ENCODE measurements at regions not wholly inside any gene's neighbourhood (a gene's known extent, or its start where the extent isn't known, plus 50 kb on each side); places are given as distances from the start of the nearest gene placed in this dataset.
A peak's percentile ranks its signal among the peaks of the same experiment; 100 is the strongest.

DNA sequence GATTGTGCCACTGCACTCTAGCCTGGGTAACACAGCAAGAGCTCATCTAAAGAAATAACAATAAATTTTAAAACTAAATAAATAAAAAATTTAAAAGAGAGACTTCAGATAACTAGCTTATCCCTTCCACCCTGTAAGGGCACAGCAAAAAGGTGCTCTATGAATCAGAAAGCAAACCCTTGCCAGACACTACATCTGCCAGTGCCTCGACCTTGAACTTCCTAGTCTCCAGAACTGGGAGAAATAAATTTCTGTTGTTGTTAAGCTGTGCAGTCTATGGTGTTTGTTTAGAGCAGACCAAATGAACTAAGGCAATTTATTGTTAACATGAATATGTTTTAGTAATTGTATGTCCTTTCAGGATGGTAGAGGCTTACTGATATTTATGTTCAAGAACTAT, 174.9 kb upstream of the TRIM24 start:
- no peaks in the 10 kb centered on the region for H3K36me3 Mint-ChIP-seq
- H3K9me3 Mint-ChIP-seq: peaks cover 0 to 13% (median 7%) of the 10 kb centered on the region in 9 donors
- no peak for ATAC-seq
- POLR2A ChIA-PET: no interaction called here
- no peak for DNase-seq
- no peaks in the 10 kb centered on the region for H3K4me1 Mint-ChIP-seq
- H3K27ac Mint-ChIP-seq: no peak overlapping the region
- no peak overlapping the region for H3K4me3 Mint-ChIP-seq
- H3K27me3 Mint-ChIP-seq: peaks cover 0 to 7% (median 5%) of the 10 kb centered on the region in 5 donors

GRCh38 chr7:138286846-138287245, 173.2 kb upstream of the TRIM24 start:
- POLR2A ChIA-PET: interaction anchor here (0.6 kb wide), 1 partner anchor 17 kb away, joined by 3 read pairs; no protein-coding TSS in a partner anchor
- peaks cover 0 to 18% (median 10%) of the 10 kb centered on the region in 9 donors for H3K9me3 Mint-ChIP-seq
- ATAC-seq (no peak), DNase-seq (no peak)
- H3K27ac Mint-ChIP-seq: no peak overlapping the region
- no peak overlapping the region for H3K4me3 Mint-ChIP-seq
- H3K27me3 Mint-ChIP-seq: peaks cover 0 to 6% (median 5%) of the 10 kb centered on the region in 5 donors
- H3K4me1 Mint-ChIP-seq: no peaks in the 10 kb centered on the region
- no peaks in the 10 kb centered on the region for H3K36me3 Mint-ChIP-seq

DNA sequence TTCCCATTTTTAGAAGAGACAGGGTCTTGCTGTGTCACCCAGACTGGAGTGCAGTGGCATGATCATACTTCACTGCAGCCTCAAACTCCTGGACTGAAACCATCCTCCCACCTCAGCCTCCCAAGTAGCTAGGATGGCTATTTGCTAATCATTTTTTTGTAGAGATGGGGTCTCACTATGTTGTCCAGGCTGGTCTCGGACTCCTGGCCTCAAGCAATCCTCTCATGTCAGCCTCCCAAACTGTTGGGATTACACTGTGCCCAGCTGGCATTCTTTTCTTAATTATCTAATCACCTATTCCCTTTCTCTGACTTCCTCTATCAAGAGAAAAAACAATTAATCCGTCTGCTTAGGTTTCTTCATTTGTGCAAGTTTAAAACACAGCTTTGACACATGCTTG, 172.5 kb upstream of the TRIM24 start:
- no peak for ATAC-seq
- DNase-seq: no peak
- H3K9me3 Mint-ChIP-seq: peaks cover 0 to 18% (median 10%) of the 10 kb centered on the region in 9 donors
- H3K27ac Mint-ChIP-seq: no peak overlapping the region
- no peaks in the 10 kb centered on the region for H3K36me3 Mint-ChIP-seq
- no peaks in the 10 kb centered on the region for H3K4me1 Mint-ChIP-seq
- H3K4me3 Mint-ChIP-seq: no peak overlapping the region
- H3K27me3 Mint-ChIP-seq: peaks cover 0 to 6% (median 0%) of the 10 kb centered on the region in 5 donors
- POLR2A ChIA-PET: interaction anchor here (0.6 kb wide), 1 partner anchor 16 kb away, joined by 3 read pairs; no protein-coding TSS in a partner anchor

DNA sequence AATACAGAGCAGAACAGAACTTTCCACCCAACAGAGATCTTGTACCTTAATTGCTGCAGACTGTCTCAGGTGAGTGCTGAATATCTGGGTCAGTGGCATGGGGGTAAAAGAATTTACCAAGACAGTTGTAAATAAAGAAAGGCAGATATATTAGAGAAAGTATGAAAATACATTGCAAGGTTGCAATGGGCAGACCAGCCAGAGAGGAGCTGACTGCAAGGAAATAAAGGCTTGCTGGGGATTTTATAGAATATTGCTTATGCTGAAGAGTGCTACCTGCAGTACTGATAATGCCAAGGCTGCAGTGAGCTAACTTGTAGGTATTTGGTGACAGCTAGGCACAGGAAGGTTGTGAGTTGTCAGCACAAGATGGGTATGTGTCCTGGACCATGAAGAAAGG, 171.0 kb upstream of the TRIM24 start:
- H3K4me3 Mint-ChIP-seq: no peak overlapping the region
- H3K4me1 Mint-ChIP-seq: no peaks in the 10 kb centered on the region
- no peak for ATAC-seq
- no peak for DNase-seq
- no peak overlapping the region for H3K27ac Mint-ChIP-seq
- H3K27me3 Mint-ChIP-seq: peaks cover 0 to 6% (median 0%) of the 10 kb centered on the region in 5 donors
- peaks cover 0 to 18% (median 10%) of the 10 kb centered on the region in 9 donors for H3K9me3 Mint-ChIP-seq
- POLR2A ChIA-PET: no interaction called here
- H3K36me3 Mint-ChIP-seq: no peaks in the 10 kb centered on the region

DNA sequence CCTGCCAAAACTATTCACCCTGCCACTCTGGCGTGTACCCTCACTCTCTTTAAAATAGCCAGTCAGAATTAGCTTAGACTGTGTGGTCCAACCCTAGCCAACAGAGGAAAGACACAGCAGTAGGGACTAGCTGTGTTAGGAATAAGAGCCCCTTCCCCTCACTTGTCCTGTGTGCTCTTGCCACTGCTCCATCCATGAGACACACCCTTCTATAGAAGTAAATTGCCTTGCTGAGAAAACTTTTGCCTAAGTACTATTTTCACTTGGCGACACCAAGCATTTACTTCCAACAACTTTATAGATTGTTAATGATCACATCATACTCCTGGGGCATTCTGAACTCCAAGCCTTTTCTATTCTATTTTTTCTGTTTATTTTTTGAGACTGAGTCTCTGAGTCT, 170.2 kb upstream of the TRIM24 start:
- no peak for ATAC-seq
- no peak for DNase-seq
- H3K36me3 Mint-ChIP-seq: no peaks in the 10 kb centered on the region

GRCh38 chr7:138292951-138293350, 167.1 kb upstream of the TRIM24 start:
- ATAC-seq: no peak
- Mint-ChIP-seq H3K4me1 (peaks cover 0 to 9% (median 3%) of the 10 kb centered on the region in 4 donors), H3K27me3 (peaks cover 0 to 6% (median 0%) of the 10 kb centered on the region in 5 donors), H3K4me3 (no peak overlapping the region), H3K27ac (no peak overlapping the region), H3K36me3 (no peaks in the 10 kb centered on the region), H3K9me3 (peaks cover 0 to 18% (median 10%) of the 10 kb centered on the region in 9 donors)
- POLR2A ChIA-PET: no interaction called here
- DNase-seq: no peak

More for the DNA sequence above, 170.2 kb upstream of the TRIM24 start:
- H3K4me3 Mint-ChIP-seq: no peak overlapping the region
- peaks cover 0 to 18% (median 10%) of the 10 kb centered on the region in 9 donors for H3K9me3 Mint-ChIP-seq
- POLR2A ChIA-PET: no interaction called here
- H3K4me1 Mint-ChIP-seq: peaks cover 0 to 3% (median 0%) of the 10 kb centered on the region in 4 donors
- H3K27me3 Mint-ChIP-seq: peaks cover 0 to 6% (median 0%) of the 10 kb centered on the region in 5 donors
- no peak overlapping the region for H3K27ac Mint-ChIP-seq

- peaks cover 0 to 9% (median 3%) of the 10 kb centered on the region in 4 donors for H3K4me1 Mint-ChIP-seq
- H3K27me3 Mint-ChIP-seq: no peaks in the 10 kb centered on the region
Observed at GRCh38 chr7:138295049-138295637, 164.9 kb upstream of the TRIM24 start.

DNA sequence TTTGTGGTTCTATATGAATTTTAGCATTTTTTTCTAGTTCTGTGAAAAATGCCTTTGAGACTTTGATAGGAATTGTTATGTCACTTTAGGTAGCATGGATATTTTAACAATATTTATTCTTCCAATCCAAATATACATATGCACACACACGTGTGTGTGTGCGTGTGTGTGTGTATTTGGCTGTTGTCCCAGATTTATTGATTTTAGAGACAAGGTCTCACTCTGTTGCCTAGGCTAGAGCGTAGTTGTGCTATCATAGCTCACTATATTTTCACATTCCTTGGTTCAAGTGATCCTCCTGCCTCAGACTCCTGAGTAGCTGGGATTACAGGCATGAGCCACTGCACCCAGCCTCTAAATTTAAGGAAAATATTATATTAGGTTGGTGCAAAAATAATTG, 162.5 kb upstream of the TRIM24 start:
- no peak for ATAC-seq
- Mint-ChIP-seq H3K4me1 (peaks cover 0 to 9% (median 3%) of the 10 kb centered on the region in 4 donors), H3K27ac (no peak overlapping the region), H3K4me3 (no peak overlapping the region), H3K36me3 (no peaks in the 10 kb centered on the region), H3K9me3 (no peaks in the 10 kb centered on the region), H3K27me3 (no peaks in the 10 kb centered on the region)
- DNase-seq: no peak
- POLR2A ChIA-PET: no interaction called here

More at GRCh38 chr7:138295049-138295637, 164.9 kb upstream of the TRIM24 start:
- Mint-ChIP-seq H3K27ac (no peak overlapping the region), H3K9me3 (peaks cover 0 to 12% (median 2%) of the 10 kb centered on the region in 9 donors), H3K36me3 (no peaks in the 10 kb centered on the region), H3K4me3 (peak overlapping the region in 1 of 10 donors; percentile 26)
- DNase-seq: no peak
- POLR2A ChIA-PET: no interaction called here
- no peak for ATAC-seq

GRCh38 chr7:138299066-138299465, 161.0 kb upstream of the TRIM24 start:
- Mint-ChIP-seq H3K27me3 (no peaks in the 10 kb centered on the region), H3K4me1 (peaks cover 0 to 9% (median 3%) of the 10 kb centered on the region in 4 donors), H3K4me3 (no peak overlapping the region), H3K36me3 (no peaks in the 10 kb centered on the region), H3K9me3 (no peaks in the 10 kb centered on the region), H3K27ac (no peak overlapping the region)
- POLR2A ChIA-PET: no interaction called here
- ATAC-seq: no peak
- no peak for DNase-seq

GRCh38 chr7:138303230-138304070, 156.6 kb upstream of the TRIM24 start:
- Mint-ChIP-seq H3K4me1 (no peaks in the 10 kb centered on the region), H3K27ac (no peak overlapping the region), H3K9me3 (no peaks in the 10 kb centered on the region), H3K4me3 (no peak overlapping the region), H3K27me3 (no peaks in the 10 kb centered on the region), H3K36me3 (no peaks in the 10 kb centered on the region)
- DNase-seq (no peak), ATAC-seq (no peak)
- POLR2A ChIA-PET: interaction anchor here (0.7 kb wide), 1 partner anchor 16 kb away, joined by 3 read pairs; no protein-coding TSS in a partner anchor

GRCh38 chr7:138304071-138304320, 156.1 kb upstream of the TRIM24 start:
- no peak for ATAC-seq
- H3K4me1 Mint-ChIP-seq: no peaks in the 10 kb centered on the region
- no peaks in the 10 kb centered on the region for H3K36me3 Mint-ChIP-seq
- DNase-seq: no peak
- no peaks in the 10 kb centered on the region for H3K9me3 Mint-ChIP-seq
- H3K4me3 Mint-ChIP-seq: no peak overlapping the region
- H3K27me3 Mint-ChIP-seq: no peaks in the 10 kb centered on the region
- POLR2A ChIA-PET: interaction anchor here (0.7 kb wide), 1 partner anchor 17 kb away, joined by 3 read pairs; no protein-coding TSS in a partner anchor
- no peak overlapping the region for H3K27ac Mint-ChIP-seq

DNA sequence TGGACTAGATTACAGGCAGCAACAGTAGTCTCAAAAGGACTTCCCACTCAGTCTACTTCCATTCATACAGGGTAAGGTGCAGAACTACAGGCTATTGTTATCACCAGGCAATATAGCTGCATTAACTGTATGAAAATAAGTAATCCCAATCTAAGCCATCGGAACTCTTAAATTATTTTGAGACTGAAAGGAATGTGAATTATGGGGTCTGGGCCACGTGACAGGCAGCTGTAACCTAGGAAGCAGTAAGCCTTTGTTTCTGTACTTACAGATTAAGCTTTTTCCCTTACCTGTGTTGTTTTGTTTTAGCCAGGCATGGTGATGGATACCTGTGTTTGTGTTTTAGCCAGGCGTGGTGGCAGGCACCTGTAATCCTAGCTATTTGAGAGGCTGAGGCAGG, 152.4 kb upstream of the TRIM24 start:
- Mint-ChIP-seq H3K36me3 (no peaks in the 10 kb centered on the region), H3K4me1 (peaks cover 0 to 2% (median 0%) of the 10 kb centered on the region in 4 donors), H3K27ac (no peak overlapping the region), H3K9me3 (no peaks in the 10 kb centered on the region), H3K4me3 (no peak overlapping the region), H3K27me3 (no peaks in the 10 kb centered on the region)
- no peak for DNase-seq
- no peak for ATAC-seq
- POLR2A ChIA-PET: no interaction called here

DNA sequence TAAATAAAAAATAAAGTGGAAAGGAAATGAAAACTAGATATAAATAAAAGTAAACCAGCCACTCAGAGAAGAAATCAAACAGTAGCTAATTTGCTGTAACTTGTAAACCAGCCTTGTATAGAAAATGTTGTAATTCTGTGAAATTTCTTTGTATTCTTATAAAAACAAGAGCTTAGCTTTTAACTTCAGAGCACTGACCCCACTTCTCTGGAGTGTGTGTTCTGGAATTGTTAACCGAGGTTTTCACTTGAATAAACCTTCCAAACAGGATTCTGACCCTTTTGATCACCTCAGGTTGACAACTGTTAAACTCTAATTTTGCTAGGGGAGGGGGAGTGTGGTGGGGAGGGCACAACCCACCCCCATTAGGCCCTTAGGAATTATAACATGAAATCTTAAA, 151.9 kb upstream of the TRIM24 start:
- H3K4me1 Mint-ChIP-seq: peaks cover 0 to 2% (median 0%) of the 10 kb centered on the region in 4 donors

More for the DNA sequence above, 151.9 kb upstream of the TRIM24 start:
- Mint-ChIP-seq H3K9me3 (no peaks in the 10 kb centered on the region), H3K36me3 (no peaks in the 10 kb centered on the region), H3K4me3 (no peak overlapping the region), H3K27me3 (no peaks in the 10 kb centered on the region), H3K27ac (no peak overlapping the region)
- ATAC-seq (no peak), DNase-seq (no peak)
- POLR2A ChIA-PET: no interaction called here

Data from naive thymus-derived CD8-positive, alpha-beta T cell (primary cell).